HG02610 (cell line): ENCODE measurements at regions not wholly inside any gene's neighbourhood (a gene's known extent, or its start where the extent isn't known, plus 50 kb on each side); places are given as distances from the start of the nearest gene placed in this dataset.
"Not testable (repeated sequence)": the region's sequence is repeated elsewhere in the genome, so short reads cannot be mapped to it uniquely, and the experiment has no call there.

Experiments used
- ATAC-seq: cut with Tn5 transposase; IDR thresholded peaks from one replicate; pipeline ENCODE4 v1.9.1; 2021; ENCODE audit warnings: mild to moderate bottlenecking, moderate library complexity; ENCODE audit not compliant: unreplicated experiment

- ATAC-seq: no peak
These were observed 769.9 kb upstream of the SLITRK6 start for GRCh38 chr13:86569119-86569518.

DNA sequence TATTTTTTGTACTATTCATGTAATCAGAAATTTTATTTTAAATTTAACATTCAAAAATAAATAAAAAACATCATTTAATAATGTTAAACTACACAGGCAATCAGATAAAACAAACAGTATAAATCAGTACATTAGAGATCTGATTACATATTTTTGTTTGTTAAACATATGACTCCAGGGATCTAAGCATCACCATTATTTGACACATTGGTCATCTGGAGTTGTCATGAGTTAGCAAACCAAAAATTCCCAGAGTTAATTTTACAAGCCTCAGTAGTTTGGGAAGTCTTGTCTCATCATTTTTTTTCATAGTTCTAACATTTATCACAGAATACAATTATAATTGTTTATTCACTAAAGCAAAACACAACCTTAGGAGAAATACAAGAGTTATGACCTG, 770.8 kb upstream of the SLITRK6 start:
- no peak for ATAC-seq

GRCh38 chr13:86572115-86572514, 772.9 kb upstream of the SLITRK6 start:
- ATAC-seq: no peak

- ATAC-seq: no peak
These were observed 780.4 kb upstream of the SLITRK6 start for GRCh38 chr13:86579662-86580061.

DNA sequence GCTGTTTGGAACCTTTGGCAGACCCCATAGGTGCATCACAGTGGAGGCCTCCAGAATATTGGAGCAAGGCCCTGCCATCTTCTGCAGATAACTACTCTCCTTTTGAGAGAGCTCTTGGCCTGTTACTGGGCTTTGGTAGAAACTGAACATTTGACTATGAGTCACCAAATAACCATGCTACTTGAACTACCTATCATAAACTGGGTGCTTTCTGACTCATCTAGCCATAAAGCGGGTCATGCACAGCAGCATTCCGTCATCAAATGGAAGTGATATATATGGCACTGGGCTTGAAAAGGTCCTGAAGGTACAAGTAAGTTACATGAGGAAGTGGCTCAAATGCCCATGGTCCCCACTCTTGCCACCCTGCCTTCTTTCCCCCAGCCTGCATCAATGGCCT, 782.5 kb upstream of the SLITRK6 start:
- peak; percentile 67 for ATAC-seq

DNA sequence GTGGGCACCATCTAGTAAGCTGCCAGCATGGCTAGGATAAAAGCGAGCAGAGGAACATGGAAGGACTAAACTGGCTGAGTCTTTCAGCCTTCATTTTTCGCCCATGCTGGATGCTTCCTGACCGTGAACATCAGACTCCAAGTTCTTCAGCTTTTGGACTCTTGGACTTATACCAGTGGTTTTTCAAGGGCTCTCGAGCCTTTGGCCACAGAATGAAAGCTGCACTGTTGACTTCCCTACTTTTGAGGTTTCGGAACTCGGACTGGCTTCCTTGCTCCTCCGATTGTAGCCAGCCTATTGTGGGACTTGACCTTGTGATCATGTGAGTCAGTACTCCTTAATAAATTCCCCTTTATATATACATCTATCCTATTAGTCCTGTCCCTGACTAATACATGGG, 785.1 kb upstream of the SLITRK6 start:
- no peak for ATAC-seq

DNA sequence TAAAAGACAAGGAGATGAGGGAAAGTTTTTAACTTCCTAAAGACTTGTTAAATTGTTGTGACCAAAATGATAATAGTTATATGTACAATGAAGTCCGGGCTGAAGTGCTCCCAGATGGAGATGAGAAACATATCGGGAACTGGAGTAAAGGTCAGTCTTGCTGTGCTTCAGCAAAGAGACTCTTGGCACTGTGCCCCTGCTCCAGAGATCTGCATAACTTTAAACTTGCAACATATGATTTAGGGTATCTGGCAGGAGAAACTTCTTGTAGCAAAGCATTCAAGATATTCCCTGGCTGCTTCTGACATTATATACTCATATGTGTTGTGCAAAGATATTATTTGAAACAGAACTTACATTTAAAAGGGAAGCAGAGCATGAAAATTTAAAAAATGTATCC, 786.6 kb upstream of the SLITRK6 start:
- no peak for ATAC-seq

- no peak for ATAC-seq
These were observed 792.6 kb upstream of the SLITRK6 start for GRCh38 chr13:86591862-86592261.

GRCh38 chr13:86601351-86601750, 802.1 kb upstream of the SLITRK6 start:
- ATAC-seq: no peak

DNA sequence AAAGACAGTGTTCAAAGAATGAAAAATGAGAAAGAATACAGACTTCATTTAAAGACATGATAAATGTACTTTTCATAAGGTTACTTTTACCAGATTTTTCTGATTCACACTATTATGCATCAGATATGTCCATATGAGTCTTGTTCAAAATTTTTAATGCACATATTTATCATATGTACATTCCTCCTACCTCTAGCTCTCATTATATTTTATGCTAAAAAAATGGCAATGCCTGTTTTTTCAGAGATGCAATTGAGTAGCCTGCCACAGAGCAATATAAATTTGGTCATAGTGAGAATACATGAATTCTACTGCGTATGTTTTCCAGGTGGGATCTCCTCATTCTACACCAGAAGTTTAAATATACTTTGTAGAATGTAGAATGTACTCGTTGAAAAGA, 807.0 kb upstream of the SLITRK6 start:
- ATAC-seq: no peak

GRCh38 chr13:86608701-86609100, 809.5 kb upstream of the SLITRK6 start:
- ATAC-seq: no peak

- no peak for ATAC-seq
These were observed 834.1 kb upstream of the SLITRK6 start for GRCh38 chr13:86633346-86633745.

DNA sequence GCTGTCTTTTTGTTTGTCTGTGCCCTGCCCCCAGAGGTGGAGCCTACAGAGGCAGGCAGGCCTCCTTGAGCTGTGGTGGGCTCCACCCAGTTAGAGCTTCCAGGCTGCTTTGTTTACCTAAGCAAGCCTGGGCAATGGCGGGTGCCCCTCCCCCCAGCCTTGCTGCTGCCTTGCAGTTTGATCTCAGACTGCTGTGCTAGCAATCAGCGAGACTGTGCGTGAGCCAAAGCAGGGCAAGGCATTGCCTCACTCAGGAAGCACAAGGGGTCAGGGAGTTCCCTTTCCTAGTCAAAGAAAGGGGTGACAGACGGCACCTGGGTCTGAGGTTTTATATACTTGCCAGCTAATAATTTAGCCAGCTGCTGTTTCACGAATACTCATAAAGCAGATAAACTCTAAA, 852.0 kb upstream of the SLITRK6 start:
- ATAC-seq: not testable (repeated sequence)

DNA sequence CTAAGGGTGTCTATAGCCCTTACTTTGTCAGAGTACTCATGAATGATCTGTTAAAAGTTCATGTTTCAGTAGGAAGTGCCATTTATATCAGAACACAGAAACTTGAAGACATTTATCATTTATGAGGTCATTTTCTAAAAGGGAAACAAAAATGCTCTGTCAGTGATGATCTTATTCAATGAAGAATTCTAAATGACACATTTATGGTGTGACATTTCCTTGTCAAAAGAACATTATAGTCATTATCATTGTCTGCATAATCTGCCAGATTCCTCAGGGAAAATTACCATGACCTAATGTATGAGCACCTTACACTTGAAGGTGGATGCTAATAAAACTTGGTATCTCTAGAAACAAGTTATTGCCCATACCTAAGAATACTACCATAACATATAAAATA, 853.8 kb upstream of the SLITRK6 start:
- no peak for ATAC-seq

- no peak for ATAC-seq
These were observed 856.3 kb upstream of the SLITRK6 start for GRCh38 chr13:86655561-86655960.

DNA sequence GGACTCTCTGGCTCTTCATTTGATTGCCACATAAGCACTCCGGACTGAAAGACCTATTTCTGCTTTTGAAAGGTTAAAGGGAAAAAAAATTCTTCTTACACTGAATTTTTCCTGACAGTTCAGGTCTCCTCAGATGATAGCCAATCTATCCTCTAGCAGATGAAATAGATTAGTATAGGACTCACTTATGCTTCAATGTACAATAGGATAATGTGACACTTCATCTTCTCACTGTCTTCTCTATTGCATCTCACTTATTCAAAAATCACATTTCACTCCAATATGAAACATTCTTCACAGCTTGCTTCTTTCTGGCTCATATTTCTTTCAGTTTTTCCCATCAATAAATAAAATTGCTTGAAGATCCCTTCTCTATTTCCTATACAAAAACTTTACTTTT, 860.9 kb upstream of the SLITRK6 start:
- ATAC-seq: no peak

- ATAC-seq: no peak
These were observed 866.6 kb upstream of the SLITRK6 start for GRCh38 chr13:86665842-86666241.

GRCh38 chr13:86673931-86674431, 874.8 kb upstream of the SLITRK6 start:
- ATAC-seq: no peak

GRCh38 chr13:86681223-86681622, 882.0 kb upstream of the SLITRK6 start:
- ATAC-seq: no peak

DNA sequence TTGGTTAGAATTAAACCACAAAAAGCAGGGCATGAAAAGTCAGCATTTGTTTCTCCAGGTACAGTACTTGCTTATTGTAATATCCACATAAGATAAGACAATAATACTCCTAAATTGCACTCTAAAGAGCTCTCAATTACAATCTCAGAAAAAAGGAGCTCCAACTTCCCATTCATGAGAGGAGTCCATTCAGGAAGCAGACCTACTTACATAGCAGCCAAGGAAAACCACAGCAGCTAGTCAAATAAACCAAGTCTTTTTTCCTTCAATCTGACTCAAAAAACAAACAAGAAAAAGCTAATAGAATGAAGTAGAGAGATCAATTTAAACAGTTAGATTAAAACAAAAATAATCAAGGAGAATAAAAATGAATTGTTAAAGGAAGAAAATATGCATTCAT, 885.2 kb upstream of the SLITRK6 start:
- no peak for ATAC-seq

- no peak for ATAC-seq
These were observed 890.7 kb upstream of the SLITRK6 start for GRCh38 chr13:86689911-86690310.

DNA sequence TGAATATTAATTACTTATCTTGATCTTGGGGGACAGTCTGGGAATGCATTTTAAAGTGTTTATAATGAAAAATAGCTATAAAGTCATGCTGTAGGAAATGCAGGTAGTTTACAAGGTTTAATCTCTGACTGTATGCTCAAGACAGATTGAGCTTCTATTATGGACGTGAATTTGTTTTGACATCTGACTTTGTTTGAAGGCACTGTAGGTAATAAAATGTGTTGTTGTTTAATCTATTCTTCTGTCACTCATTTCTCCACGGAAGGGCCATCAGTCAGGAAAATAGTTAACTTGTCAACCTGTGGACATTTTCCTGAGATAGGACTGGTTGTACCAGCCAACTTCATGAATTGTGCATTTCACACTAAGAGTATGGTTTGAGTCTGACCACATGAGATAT, 893.1 kb upstream of the SLITRK6 start:
- no peak for ATAC-seq

- ATAC-seq: peak; percentile 69
These were observed 910.8 kb upstream of the SLITRK6 start for GRCh38 chr13:86710013-86710412.

GRCh38 chr13:86710896-86711295, 911.7 kb upstream of the SLITRK6 start:
- no peak for ATAC-seq
